GM12878 (cell line): ENCODE measurements at regions not wholly inside any gene's neighbourhood (a gene's known extent, or its start where the extent isn't known, plus 50 kb on each side); places are given as distances from the start of the nearest gene placed in this dataset.

Experiments used
- ATAC-seq: fragments of 200-7000 bp; cut with Tn5 transposase; 3 replicates; pipeline ENCODE4 v1.9.1; 2020; ENCODE audit warnings: mild to moderate bottlenecking, moderate library complexity
- BruUV-seq: library from RNA; stranded (reverse); fragments of 400-500 nt; replicated peaks from 2 replicates; lab custom pipeline; 2021; lab: Mats Ljungman, UMichigan
- CTCF ChIA-PET: fragments of 300-600 bp; sonication (Branson Sonifier 250); formaldehyde crosslinking; extraction: SDS; loops from one replicate; lab custom pipeline; 2021; ENCODE audit warnings: inconsistent platforms; lab: Yijun Ruan, JAX
- POLR2A ChIA-PET: fragments of 350-600 bp; formaldehyde crosslinking; extraction: SDS; loops from one replicate; lab custom pipeline; 2021; ENCODE audit warnings: inconsistent platforms; lab: Charles Lee
- RAD21 ChIA-PET: fragments of 300-600 bp; sonication (Branson Sonifier 250); formaldehyde crosslinking; loops from one replicate; lab custom pipeline; 2023; ENCODE audit warnings: antibody characterized with exemption; ENCODE audit not compliant: unreplicated experiment; lab: Charles Lee
- SMC1A ChIA-PET: fragments of 300-600 bp; sonication (Branson Sonifier 250); formaldehyde crosslinking; loops from one replicate; lab custom pipeline; 2023; ENCODE audit not compliant: unreplicated experiment, uncharacterized antibody; lab: Charles Lee
- DNase-seq: peaks from one replicate; pipeline ENCODE4 v3.0.0-alpha.2; 2011; ENCODE audit warnings: low read depth, low spot score
- FAIRE-seq: peaks from 3 replicates; lab custom pipeline; 2011; peaks lifted over from hg19 to GRCh38; lab: Jason Lieb, UNC
- H2AFZ ChIP-seq: 2 replicates; pipeline ENCODE4 v1.6.0; 2011; ENCODE audit warnings: low read depth, low read length, control low read depth; ENCODE audit not compliant: control insufficient read depth
- H3K27ac ChIP-seq: 2 replicates; pipeline ENCODE4 v1.5.1; 2011; ENCODE audit warnings: control low read depth; ENCODE audit not compliant: control insufficient read depth, insufficient read depth
- H3K27me3 ChIP-seq, 2 experiments: replicated peaks in 1 of 2; 2 replicates each; pipeline versions ENCODE4 v1.6.0 to v1.6.1; 2011; ENCODE audit warnings: low read length in 1 of 2; ENCODE audit not compliant: control insufficient read depth in 2 of 2, insufficient read depth in 2 of 2
- H3K36me3 ChIP-seq, 2 experiments: 2 replicates each; pipeline ENCODE4 v1.5.1; 2011; ENCODE audit warnings: low read length in 1 of 2; ENCODE audit not compliant: control insufficient read depth in 2 of 2, insufficient read depth in 2 of 2
- H3K4me1 ChIP-seq: 2 replicates; pipeline ENCODE4 v1.6.1; 2011; ENCODE audit warnings: mild to moderate bottlenecking, low read length, moderate library complexity, mixed read lengths; ENCODE audit not compliant: control insufficient read depth, insufficient read depth
- H3K4me2 ChIP-seq: 2 replicates; pipeline ENCODE4 v1.6.0; 2011; ENCODE audit warnings: control low read depth; ENCODE audit not compliant: control insufficient read depth, insufficient read depth
- H3K4me3 ChIP-seq: fragments of 200-600 bp; sonication (generic); 2 replicates; pipeline ENCODE4 v1.5.1; 2016
- H3K79me2 ChIP-seq: 2 replicates; pipeline ENCODE4 v1.6.0; 2011; ENCODE audit warnings: low read length; ENCODE audit not compliant: control insufficient read depth, insufficient read depth
- H3K9ac ChIP-seq: 2 replicates; pipeline ENCODE4 v1.8.0; 2011; ENCODE audit warnings: low read length, control low read depth, mixed read lengths; ENCODE audit not compliant: control insufficient read depth, insufficient read depth
- H3K9me3 ChIP-seq: replicated peaks from 3 replicates; pipeline ENCODE4 v1.5.1; 2011; ENCODE audit warnings: mild to moderate bottlenecking, low read length; ENCODE audit not compliant: control insufficient read depth, insufficient read depth
- H4K20me1 ChIP-seq: 2 replicates; pipeline ENCODE4 v1.6.0; 2011; ENCODE audit not compliant: control insufficient read depth, insufficient read depth
- ASH2L ChIP-seq: fragments of 300-600, 200-600 bp; sonication (generic); IDR thresholded peaks from 2 replicates; pipeline ENCODE4 v1.6.1; 2017; ENCODE audit warnings: low read depth, mild to moderate bottlenecking, borderline replicate concordance
- DPF2 ChIP-seq: fragments of 450-650 bp; IDR thresholded peaks from 2 replicates; pipeline ENCODE4 v1.6.1; 2017; ENCODE audit warnings: mild to moderate bottlenecking
- EGR1 ChIP-seq, 2 experiments: IDR thresholded peaks; 1 replicate in 1 of 2; 2 replicates in 1 of 2; pipeline ENCODE4 v1.6.1; 2011 to 2012; ENCODE audit warnings: low read depth in 2 of 2, low read length in 2 of 2, borderline replicate concordance in 1 of 2, mild to moderate bottlenecking in 1 of 2, moderate library complexity in 1 of 2
- ESRRA ChIP-seq: IDR thresholded peaks from 2 replicates; pipeline ENCODE4 v1.6.1; 2012; ENCODE audit warnings: mild to moderate bottlenecking, low read length, improper control_type of control experiment
- MEF2B ChIP-seq: fragments of 450-650 bp; IDR thresholded peaks from 2 replicates; pipeline ENCODE4 v1.6.1; 2018; ENCODE audit warnings: mild to moderate bottlenecking, moderate library complexity; ENCODE audit not compliant: partially characterized antibody, poor library complexity, severe bottlenecking
- MTA2 ChIP-seq: fragments of 450-650 bp; IDR thresholded peaks from 2 replicates; pipeline ENCODE4 v1.6.1; 2016; ENCODE audit warnings: low read depth, mild to moderate bottlenecking, moderate library complexity
- NFYA ChIP-seq: IDR thresholded peaks from 2 replicates; pipeline ENCODE4 v1.6.1; 2011; ENCODE audit warnings: low read depth, mild to moderate bottlenecking, low read length, improper control_type of control experiment, borderline replicate concordance
- NFYB ChIP-seq: IDR thresholded peaks from 2 replicates; pipeline ENCODE4 v1.6.1; 2011; ENCODE audit warnings: low read depth, mild to moderate bottlenecking, low read length, improper control_type of control experiment, moderate library complexity; ENCODE audit not compliant: insufficient read depth
- PAX5 ChIP-seq: IDR thresholded peaks from 2 replicates; pipeline ENCODE4 v1.6.1; 2011; ENCODE audit warnings: low read depth, low read length, borderline replicate concordance
- RB1 ChIP-seq: fragments of 450-650 bp; formaldehyde crosslinking; IDR thresholded peaks from 2 replicates; pipeline ENCODE4 v1.6.1; 2017; ENCODE audit warnings: mild to moderate bottlenecking, borderline replicate concordance
- RELA ChIP-seq: fragments of 450-650 bp; IDR thresholded peaks from 2 replicates; pipeline ENCODE4 v1.8.0; 2014; ENCODE audit warnings: borderline replicate concordance; ENCODE audit not compliant: partially characterized antibody
- SMAD5 ChIP-seq: IDR thresholded peaks from 2 replicates; pipeline ENCODE4 v1.6.1; 2016; ENCODE audit warnings: antibody characterized with exemption, low read depth
- SP1 ChIP-seq: IDR thresholded peaks from one replicate; pipeline ENCODE4 v1.6.1; 2011; ENCODE audit warnings: low read depth, low read length
- SRF ChIP-seq, 2 experiments: IDR thresholded peaks; 2 replicates each; pipeline ENCODE4 v1.6.1; 2011; ENCODE audit warnings: low read depth in 2 of 2, low read length in 2 of 2, mild to moderate bottlenecking in 1 of 2, moderate library complexity in 1 of 2
- YBX1 ChIP-seq: fragments of 450-650 bp; IDR thresholded peaks from 2 replicates; pipeline ENCODE4 v1.6.1; 2016; ENCODE audit warnings: antibody characterized with exemption
- WGBS: methylation state at CpG from one replicate; pipeline ENCODE4 v1.1.6; 2016; ENCODE audit warnings: low lambda C conversion rate; ENCODE audit not compliant: insufficient replicate concordance, insufficient coverage; ENCODE audit errors: missing lambda C conversion rate; 5-methylcytosine and 5-hydroxymethylcytosine counted together
- in situ Hi-C: fragments of 300-500 bp; cut with MboI; formaldehyde crosslinking; loops from 9 replicates; pipeline ENCODE4 v1.14.3; 2018; ENCODE audit warnings: mixed read lengths
- intact Hi-C: fragments of 100-400 bp; cut with micrococcal nuclease; formaldehyde crosslinking; loops from one replicate; pipeline ENCODE4 v1.14.2; 2022; ENCODE audit not compliant: unreplicated experiment
- TF ChIP-seq, protein P1 (sequence below): fragments of 450-650 bp; IDR thresholded peaks from 2 replicates; pipeline ENCODE4 v1.6.1; 2017; ENCODE audit warnings: low read depth, mild to moderate bottlenecking, moderate library complexity

DNA sequence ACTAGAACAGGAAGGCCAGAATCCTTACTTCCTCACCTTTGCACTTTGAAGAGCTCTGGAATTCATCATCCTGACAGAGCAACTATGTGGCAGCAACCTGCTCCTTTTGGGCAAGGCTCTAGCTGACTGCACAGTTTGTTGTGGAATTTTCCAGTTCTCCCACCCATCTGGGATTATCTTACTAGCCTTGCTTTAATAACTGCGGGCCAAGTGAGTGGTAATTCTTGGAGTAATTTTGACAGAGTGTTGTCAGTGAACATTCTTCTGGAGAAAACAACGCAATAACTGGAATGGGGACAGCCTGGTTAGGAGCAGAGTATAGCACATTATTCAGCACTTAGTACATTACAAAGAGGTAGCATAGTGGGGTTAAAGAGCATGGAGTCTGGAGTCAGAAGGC, 75.3 kb downstream of the NTMT2 start:
- CTCF ChIA-PET: interaction anchor here (0.8 to 1.1 kb wide), 2 partner anchors 10 to 12 kb away, joined by 3 read pairs; no protein-coding TSS in a partner anchor
- no TSS peak for BruUV-seq
- SMC1A ChIA-PET: interaction anchor here (0.9 to 2.3 kb wide), 13 partner anchors 10 to 449 kb away, joined by 3 to 9 read pairs (median 4); no protein-coding TSS in a partner anchor

DNA sequence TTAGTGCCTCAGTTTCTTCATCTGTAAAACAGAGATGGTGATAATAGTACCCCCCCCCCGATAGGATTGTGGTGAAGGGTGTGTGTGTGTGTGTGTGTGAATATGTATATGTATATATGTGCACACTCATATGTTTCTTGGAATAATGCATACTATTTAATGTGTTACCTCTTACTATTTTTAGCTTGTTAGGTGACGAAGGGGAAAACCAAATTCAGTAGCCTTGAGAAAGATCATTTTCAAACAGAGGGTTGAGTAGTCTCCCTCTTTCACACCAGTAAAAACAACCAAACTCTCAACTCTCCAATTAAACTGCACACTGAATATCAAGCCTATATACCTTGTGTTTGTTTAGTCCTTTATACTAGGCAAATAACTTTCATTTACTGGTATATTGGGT, 75.7 kb downstream of the NTMT2 start:
- ATAC-seq: peak; percentile 59
- ChIA-PET CTCF (interaction anchor here (1.1 kb wide), 1 partner anchor 10 kb away, joined by 3 read pairs; no protein-coding TSS in a partner anchor), SMC1A (interaction anchor here (0.9 to 2.3 kb wide), 13 partner anchors 9 to 448 kb away, joined by 3 to 9 read pairs (median 4); no protein-coding TSS in a partner anchor), RAD21 (interaction anchor here (0.6 to 1.7 kb wide), 5 partner anchors 16 to 150 kb away, joined by 3 to 4 read pairs (median 4); no protein-coding TSS in a partner anchor), POLR2A (interaction anchor here (0.6 to 0.7 kb wide), 3 partner anchors 22 to 315 kb away, joined by 3 to 5 read pairs (median 3); no protein-coding TSS in a partner anchor)
- no peaks in the 10 kb centered on the region for H3K4me1 ChIP-seq
- DNase-seq: no peak
- no peaks in the 10 kb centered on the region for H3K9me3 ChIP-seq
- in situ Hi-C loops (no loop called here), intact Hi-C loops (loop anchor here (10.0 kb wide), 1 partner anchor 313 kb away; the partner anchor contains the start of gene GORAB)
- no peaks in the 10 kb centered on the region for H3K36me3 ChIP-seq
- FAIRE-seq: no peak
- H2AFZ ChIP-seq: no peak overlapping the region
- H3K4me2 ChIP-seq: no peak overlapping the region
- H3K27me3 ChIP-seq: no peaks in the 10 kb centered on the region
- no peaks in the 10 kb centered on the region for H4K20me1 ChIP-seq
- 0% methylated on average over 2 of the region's 2 CpGs for WGBS
- BruUV-seq: no TSS peak
- H3K4me3 ChIP-seq: no peak overlapping the region
- H3K9ac ChIP-seq: no peak overlapping the region
- no peaks in the 10 kb centered on the region for H3K79me2 ChIP-seq
- no peak overlapping the region for H3K27ac ChIP-seq
- TF ChIP-seq, protein P1, sequence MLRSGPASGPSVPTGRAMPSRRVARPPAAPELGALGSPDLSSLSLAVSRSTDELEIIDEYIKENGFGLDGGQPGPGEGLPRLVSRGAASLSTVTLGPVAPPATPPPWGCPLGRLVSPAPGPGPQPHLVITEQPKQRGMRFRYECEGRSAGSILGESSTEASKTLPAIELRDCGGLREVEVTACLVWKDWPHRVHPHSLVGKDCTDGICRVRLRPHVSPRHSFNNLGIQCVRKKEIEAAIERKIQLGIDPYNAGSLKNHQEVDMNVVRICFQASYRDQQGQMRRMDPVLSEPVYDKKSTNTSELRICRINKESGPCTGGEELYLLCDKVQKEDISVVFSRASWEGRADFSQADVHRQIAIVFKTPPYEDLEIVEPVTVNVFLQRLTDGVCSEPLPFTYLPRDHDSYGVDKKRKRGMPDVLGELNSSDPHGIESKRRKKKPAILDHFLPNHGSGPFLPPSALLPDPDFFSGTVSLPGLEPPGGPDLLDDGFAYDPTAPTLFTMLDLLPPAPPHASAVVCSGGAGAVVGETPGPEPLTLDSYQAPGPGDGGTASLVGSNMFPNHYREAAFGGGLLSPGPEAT: 0 out of 2 replicates have a peak, but pooled peaks have one; percentile 55
- TF ChIP-seq RB1 (no peak), RELA (no peak), SRF (IDR thresholded peaks at IDR 0.05; ENCODE audit: low read depth in 2 of 2, low read length in 2 of 2) (no peak), NFYA (no peak), MTA2 (peak; percentile 54; the same call in 1 of the 2 replicates), DPF2 (no peak; the same call in 1 of the 2 replicates), EGR1 (IDR thresholded peaks at IDR 0.05; ENCODE audit: borderline replicate concordance in 1 of 2, low read depth in 2 of 2, low read length in 2 of 2) (no peak), PAX5 (no peak), YBX1 (no peak), ESRRA (no peak), NFYB (no peak)

More for the DNA sequence above, 75.3 kb downstream of the NTMT2 start:
- DNase-seq (no peak), ATAC-seq (peak; percentile 14; the same call in 1 of the 3 replicates), FAIRE-seq (no peak)
- intact Hi-C loops: loop anchor here (10.0 kb wide), 1 partner anchor 314 kb away; the partner anchor contains the start of gene GORAB
- WGBS: 49% methylated on average over 2 of the region's 2 CpGs
- H3K36me3 ChIP-seq: no peaks in the 10 kb centered on the region
- H3K9ac ChIP-seq: no peak overlapping the region
- ChIA-PET RAD21 (interaction anchor here (0.6 to 1.7 kb wide), 5 partner anchors 17 to 150 kb away, joined by 3 to 4 read pairs (median 4); no protein-coding TSS in a partner anchor), POLR2A (interaction anchor here (0.6 to 1.1 kb wide), 4 partner anchors 22 to 316 kb away, joined by 3 to 5 read pairs (median 4); partner anchors contain the start of gene NTMT2)
- H3K27me3 ChIP-seq: no peaks in the 10 kb centered on the region
- TF ChIP-seq SP1 (no peak), SMAD5 (no peak), MEF2B (no peak), ASH2L (no peak), PAX5 (no peak)
- no peaks in the 10 kb centered on the region for H4K20me1 ChIP-seq
- in situ Hi-C loops: no loop called here
- no peak overlapping the region for H2AFZ ChIP-seq
- no peaks in the 10 kb centered on the region for H3K9me3 ChIP-seq
- H3K27ac ChIP-seq: no peak overlapping the region
- no peaks in the 10 kb centered on the region for H3K79me2 ChIP-seq
- H3K4me3 ChIP-seq: no peak overlapping the region
- no peak overlapping the region for H3K4me2 ChIP-seq
- no peaks in the 10 kb centered on the region for H3K4me1 ChIP-seq
